ENCODE measurements at regions not wholly inside any gene's neighbourhood (a gene's known extent, or its start where the extent isn't known, plus 50 kb on each side); places are given as distances from the start of the nearest gene placed in this dataset.

DNA sequence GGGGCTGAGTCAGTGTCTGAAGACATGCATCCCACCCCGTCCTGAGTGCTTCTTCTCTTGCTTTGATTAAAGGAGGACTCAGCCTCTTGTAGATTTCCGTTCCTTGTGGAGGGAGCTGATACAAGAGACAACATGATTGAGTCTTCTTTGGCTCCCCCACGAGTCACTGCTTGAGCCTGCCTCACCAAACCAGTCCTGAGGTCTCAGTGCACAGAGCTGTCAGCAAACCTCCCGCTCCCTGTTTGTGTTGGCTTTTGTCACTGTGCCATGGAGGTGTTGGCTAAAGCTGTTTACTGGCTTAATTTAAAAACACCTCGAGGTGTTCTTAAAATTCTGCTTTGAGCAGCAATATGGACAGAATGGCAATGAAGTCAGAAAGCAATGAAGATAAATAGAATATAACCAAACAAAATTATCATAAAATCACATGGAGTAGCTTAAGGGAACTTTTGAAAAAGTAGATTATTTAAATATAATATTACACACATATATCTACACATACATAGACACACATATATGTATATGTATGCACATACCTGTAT lies 234.1 kb upstream of the ANKRD55 start:
- Histone ChIP-seq H2BK20ac (ENCODE audit: low read depth, low read length, poor library complexity, severe bottlenecking) (no peak overlapping the region), H3K56ac (ENCODE audit: insufficient read length, low read depth, low read length) (no peak overlapping the region), H3K14ac (ENCODE audit: insufficient read depth, low read length) (no peak overlapping the region), H3T11ph (ENCODE audit: low read length) (no peak overlapping the region), H3K4me2 (ENCODE audit: insufficient read depth, insufficient read length, low read length) (no peak overlapping the region), H4K20me1 (ENCODE audit: control insufficient read depth, insufficient read depth, insufficient read length) (no peaks in the 10 kb centered on the region), H2BK12ac (ENCODE audit: insufficient read length, low read depth, low read length) (no peak overlapping the region), H2BK15ac (ENCODE audit: low read depth, low read length) (no peak overlapping the region), H2AFZ (ENCODE audit: low read length) (no peak overlapping the region), H3K23ac (ENCODE audit: insufficient read length, low read depth, low read length) (no peak overlapping the region), H2BK5ac (ENCODE audit: insufficient read length, low read length) (no peak overlapping the region), H4K5ac (ENCODE audit: insufficient read length, low read depth, low read length) (no peak overlapping the region), H3K18ac (ENCODE audit: insufficient read length, low read depth, low read length) (no peak overlapping the region), H2AK5ac (ENCODE audit: insufficient read length, low read length) (no peak overlapping the region), H2BK120ac (ENCODE audit: low read depth, low read length, poor library complexity, severe bottlenecking) (no peak overlapping the region), H3K4me1 (ENCODE audit: insufficient read depth, low read length) (peaks cover 8% of the 10 kb centered on the region; the same call in 1 of the 2 replicates), H3K4ac (ENCODE audit: low read depth, low read length) (no peak overlapping the region), H3K23me2 (ENCODE audit: insufficient read length, low read depth, low read length, poor library complexity, severe bottlenecking) (no peaks in the 10 kb centered on the region), H3K79me2 (ENCODE audit: insufficient read depth, low read length) (no peaks in the 10 kb centered on the region), H3K27ac (ENCODE audit: insufficient read length, low read depth, low read length) (no peak overlapping the region), H4K8ac (replicated peaks; ENCODE audit: insufficient read length, low read depth, low read length) (no peak overlapping the region), H3K79me1 (ENCODE audit: insufficient read depth, low read depth, low read length, poor library complexity, severe bottlenecking) (no peaks in the 10 kb centered on the region), H3K9me3 (ENCODE audit: control insufficient read depth, low read depth, low read length) (no peaks in the 10 kb centered on the region), H3K27me3 (ENCODE audit: insufficient read depth, low read length) (no peaks in the 10 kb centered on the region), H3K9ac (ENCODE audit: extremely low read depth, insufficient read length, low read length) (no peak overlapping the region), H4K91ac (ENCODE audit: insufficient read length, low read depth, low read length) (no peak overlapping the region)
- Mint-ChIP-seq H3K9me3 (no peaks in the 10 kb centered on the region), H3K36me3 (ENCODE audit: insufficient read depth in 1 of 3, low read depth in 3 of 3) (no peaks in the 10 kb centered on the region; a peak in 1 of 7 replicates), H3K27me3 (ENCODE audit: low read depth) (peaks cover 3% of the 10 kb centered on the region), H3K27ac (no peak overlapping the region), H3K4me1 (peaks cover 25 to 33% of the 10 kb centered on the region in 2 experiments), H3K4me3 (no peak overlapping the region)
- no CpG with 5 or more reads among the region's 5 CpGs for WGBS (ENCODE audit: extremely low coverage, insufficient read length, low lambda C conversion rate)
- DNase-seq, result no peak
- TF ChIP-seq, protein P1, sequence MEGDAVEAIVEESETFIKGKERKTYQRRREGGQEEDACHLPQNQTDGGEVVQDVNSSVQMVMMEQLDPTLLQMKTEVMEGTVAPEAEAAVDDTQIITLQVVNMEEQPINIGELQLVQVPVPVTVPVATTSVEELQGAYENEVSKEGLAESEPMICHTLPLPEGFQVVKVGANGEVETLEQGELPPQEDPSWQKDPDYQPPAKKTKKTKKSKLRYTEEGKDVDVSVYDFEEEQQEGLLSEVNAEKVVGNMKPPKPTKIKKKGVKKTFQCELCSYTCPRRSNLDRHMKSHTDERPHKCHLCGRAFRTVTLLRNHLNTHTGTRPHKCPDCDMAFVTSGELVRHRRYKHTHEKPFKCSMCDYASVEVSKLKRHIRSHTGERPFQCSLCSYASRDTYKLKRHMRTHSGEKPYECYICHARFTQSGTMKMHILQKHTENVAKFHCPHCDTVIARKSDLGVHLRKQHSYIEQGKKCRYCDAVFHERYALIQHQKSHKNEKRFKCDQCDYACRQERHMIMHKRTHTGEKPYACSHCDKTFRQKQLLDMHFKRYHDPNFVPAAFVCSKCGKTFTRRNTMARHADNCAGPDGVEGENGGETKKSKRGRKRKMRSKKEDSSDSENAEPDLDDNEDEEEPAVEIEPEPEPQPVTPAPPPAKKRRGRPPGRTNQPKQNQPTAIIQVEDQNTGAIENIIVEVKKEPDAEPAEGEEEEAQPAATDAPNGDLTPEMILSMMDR (conservative IDR thresholded peaks at IDR 0.05), result no peak

Measured in H9 (cell line).